T-helper 1 cell (primary cell): ENCODE measurements at regions not wholly inside any gene's neighbourhood (a gene's known extent, or its start where the extent isn't known, plus 50 kb on each side); places are given as distances from the start of the nearest gene placed in this dataset.
"Not testable (repeated sequence)": the region's sequence is repeated elsewhere in the genome, so short reads cannot be mapped to it uniquely, and the experiment has no call there.

Experiments used
- DNase-seq, 5 donors: peaks; one replicate each; pipeline ENCODE4 v3.0.0-alpha.2; 2012 to 2020

DNA sequence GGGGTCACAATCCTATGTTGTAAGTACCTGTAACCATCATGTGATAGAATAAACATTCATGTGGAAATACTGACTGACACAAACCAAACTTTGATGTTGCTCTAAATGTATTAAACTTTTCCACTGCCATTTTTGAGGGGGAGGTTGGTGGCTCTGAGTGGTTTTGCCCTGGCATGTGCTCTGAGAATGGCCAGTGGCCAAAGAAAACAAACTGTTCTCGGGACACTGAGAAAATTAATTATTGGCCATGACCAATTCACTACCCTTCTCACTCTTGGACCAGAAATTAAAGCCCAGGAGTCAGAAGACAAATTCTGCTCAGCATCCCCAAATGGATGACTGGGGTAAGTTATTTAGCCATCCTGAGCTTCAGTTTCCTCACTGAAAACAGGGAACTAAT, 195.9 kb downstream of the XPNPEP1 start:
- DNase-seq, result no peak

DNA sequence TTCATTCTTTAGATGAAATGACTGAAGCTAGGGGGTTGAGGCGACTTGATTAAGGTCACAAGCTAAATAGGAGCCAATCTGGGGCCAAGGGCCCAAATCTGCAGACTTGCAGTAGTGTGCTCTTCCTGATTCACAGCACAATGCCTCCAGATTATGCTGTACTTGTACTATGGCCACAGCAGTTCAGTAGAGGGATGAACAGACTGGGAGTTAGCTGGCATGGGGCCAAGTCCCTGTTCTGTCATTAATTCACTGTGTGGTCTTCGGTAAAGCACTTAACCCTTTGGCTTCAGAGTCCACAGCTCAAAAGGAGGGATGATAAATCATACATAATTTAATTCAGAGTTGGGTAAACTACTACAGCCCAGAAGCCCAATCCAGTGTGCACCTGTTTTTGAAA, 196.8 kb downstream of the XPNPEP1 start:
- DNase-seq, result no peak

DNA sequence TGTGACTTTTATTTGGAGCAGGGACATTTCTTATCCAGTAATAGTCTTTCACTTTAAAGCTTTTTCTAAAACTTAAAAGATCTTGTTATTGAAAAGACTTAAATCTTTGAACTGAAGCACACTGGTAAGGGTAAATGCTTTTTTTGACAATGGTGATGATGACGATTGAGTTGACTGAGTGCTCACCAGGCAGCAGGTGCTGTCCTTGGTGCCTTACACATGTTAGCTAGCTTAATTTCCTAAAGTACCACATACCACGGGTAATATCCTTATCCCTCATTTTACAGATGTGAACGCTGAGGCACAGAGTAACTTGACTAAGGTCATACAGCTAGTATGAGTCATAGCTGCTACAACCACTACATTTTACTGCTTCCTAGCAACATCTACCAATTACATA, 200.0 kb downstream of the XPNPEP1 start:
- no peak for DNase-seq

DNA sequence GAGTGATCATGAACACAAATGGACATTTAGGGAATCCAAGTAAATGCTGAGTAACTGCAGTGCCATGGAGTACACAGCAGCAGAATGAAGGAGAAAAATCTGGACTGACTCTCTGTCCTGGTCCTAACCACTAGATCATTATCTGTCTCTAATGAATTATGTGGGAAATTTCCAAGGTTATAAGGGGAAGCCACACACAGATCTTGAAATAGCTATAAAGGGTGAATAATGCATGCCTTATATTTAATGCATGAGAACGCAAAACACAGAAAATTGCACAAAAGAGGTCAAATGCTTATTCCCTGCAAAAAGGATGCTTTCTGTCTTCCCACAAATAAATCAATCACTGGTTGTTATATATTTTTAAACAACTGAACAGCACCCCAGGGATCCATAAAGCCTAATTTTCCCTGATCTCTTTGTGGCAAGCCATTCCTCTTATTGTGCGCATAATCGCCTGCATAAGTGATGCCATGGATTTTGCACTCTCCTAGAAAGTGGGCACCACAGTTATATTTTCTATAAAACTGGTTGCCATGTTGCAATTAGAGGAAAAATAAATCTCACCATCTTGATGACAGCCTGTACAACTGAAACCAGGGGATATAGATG, 201.8 kb downstream of the XPNPEP1 start:
- no peak for DNase-seq

DNA sequence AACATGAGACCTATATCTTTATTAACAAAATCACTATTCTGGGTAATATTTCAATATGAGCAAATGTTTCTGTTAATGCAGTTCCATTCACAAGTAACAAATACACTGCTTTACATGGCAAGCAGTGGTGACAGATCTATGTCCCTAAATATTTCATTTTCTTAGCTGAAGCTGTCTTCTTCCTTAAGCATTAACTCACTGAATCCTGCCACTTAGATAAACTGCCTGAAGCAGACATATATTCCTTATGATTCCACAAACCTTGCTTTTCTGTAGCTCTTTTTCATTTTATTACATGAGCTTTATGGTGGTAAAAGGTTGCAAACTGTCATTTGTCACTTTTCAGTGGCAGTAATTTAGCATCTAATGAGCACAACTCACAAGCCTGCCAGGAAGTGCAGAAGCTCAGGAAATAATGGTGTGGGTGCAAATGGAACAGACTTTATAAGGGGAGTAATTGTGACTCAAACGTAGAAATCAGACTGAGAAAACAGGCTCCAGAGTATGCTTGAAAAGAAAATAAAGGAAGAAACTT, 217.2 kb downstream of the XPNPEP1 start:
- no peak for DNase-seq

DNA sequence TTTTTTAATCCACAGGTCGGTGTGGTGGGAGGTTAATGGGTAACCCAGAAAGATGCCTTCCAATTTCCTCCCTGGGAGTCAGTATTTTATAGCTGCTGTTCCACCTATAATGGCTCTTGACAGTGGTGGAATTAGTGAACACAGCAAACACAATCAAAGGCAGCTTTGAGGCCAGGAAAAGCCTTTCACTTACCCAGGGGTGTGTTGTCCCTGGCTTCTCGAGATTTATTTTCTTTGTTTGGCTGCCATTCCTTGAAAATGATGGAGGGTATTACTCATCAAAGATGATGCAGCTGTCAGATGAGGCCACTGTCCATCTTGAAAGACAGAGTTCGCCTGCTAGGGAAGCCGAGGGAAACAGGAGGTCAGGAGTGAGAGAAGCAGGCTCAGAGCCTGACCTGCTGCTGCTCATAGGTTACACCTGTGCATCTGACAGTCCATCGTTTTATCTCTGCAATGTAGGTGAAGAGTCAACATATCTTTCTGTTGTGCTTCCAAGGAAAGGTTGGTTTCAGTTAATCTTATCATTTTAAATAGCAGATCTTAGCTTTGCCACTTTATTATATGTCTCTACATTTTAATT, 221.6 kb downstream of the XPNPEP1 start:
- DNase-seq, result no peak

DNA sequence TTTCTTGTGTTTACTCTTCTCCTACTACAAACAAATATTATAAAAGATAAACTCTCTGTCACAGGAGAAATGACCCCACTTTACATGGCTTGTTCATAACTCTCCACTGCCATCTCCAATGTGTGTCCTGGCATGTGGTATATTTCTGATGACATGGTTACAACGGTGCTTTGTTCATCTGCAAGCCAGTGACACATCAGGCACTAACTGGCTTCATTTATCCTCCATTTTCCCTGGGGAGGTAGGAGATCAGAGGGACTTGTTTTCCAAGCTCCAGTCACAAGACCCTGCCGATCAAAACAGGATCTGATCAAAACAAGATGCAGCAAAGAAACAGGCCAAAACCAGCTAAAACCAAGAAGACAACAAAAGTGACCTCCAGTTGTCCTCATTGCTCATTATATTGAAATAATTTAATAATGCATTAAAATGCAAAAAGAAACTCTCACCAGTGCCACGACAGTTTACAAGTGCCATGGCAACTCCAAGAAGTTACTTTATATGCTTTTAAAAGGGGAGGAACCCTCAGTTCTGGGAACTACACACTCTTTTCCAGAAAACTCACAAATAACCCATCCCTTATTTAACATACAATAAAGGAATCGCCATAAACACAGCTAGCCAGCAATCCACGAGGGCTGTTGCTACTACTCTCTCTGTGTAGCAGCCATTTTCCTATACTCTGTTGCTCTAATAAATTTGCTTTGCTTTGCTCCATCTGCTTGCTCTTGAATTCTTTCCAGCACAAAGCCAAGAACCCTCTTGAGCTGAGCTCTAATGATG, 224.2 kb downstream of the XPNPEP1 start:
- no peak for DNase-seq

DNA sequence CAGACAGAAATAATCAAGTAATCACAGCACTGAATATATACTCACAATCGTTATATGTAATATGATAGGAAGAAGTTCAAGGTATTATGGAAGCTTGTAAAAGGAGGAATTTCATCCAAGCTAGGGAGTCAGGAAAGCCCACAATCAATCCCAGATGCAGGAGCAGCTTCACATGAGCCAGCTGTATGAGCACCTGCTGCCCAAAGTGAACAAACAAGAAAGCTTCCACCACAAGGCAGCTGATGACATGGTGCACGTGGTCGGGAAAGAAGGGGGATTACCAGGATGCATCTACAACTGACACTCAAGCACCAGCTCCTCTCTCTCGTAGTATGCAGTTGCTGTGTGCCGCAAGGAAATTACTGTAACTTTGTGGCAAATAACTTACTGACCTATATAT, 225.2 kb downstream of the XPNPEP1 start:
- DNase-seq, result no peak

DNA sequence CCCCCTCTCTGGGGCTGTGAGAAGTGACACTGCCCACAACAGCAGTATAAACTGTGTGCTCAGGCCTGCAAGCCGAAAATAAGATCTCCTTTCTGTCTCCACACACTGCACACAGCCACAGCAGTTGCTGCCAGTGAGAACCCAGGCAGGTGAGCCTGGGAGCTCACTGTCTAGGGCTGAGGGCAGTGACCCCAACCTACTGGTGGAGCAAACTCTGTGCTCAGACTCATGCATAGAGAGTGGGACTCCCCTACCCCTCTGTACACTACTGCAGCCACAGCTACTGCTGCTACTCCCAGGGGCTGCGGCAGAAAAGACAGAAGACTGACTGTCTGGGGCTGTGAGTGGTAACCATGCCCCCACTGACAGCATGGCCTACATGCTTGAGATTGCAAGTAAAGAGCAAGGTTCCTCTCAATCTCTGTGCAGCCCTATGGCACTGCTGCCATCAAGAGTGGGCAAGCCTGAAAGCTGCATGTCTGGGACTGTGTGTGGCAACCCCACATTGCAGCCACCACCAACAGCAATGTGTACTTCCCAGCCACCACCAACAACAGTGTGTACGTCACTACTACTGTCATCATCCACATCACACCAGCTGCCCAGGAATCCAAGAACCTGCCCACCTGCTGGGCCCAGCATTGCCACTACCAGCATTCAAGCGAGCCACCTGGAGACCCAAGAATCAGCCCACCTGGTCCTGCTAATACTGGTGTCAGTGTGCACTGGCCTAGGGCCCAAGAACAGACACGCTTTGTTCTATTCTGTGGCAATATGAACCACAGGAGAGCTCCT, 226.1 kb downstream of the XPNPEP1 start:
- no peak for DNase-seq

DNA sequence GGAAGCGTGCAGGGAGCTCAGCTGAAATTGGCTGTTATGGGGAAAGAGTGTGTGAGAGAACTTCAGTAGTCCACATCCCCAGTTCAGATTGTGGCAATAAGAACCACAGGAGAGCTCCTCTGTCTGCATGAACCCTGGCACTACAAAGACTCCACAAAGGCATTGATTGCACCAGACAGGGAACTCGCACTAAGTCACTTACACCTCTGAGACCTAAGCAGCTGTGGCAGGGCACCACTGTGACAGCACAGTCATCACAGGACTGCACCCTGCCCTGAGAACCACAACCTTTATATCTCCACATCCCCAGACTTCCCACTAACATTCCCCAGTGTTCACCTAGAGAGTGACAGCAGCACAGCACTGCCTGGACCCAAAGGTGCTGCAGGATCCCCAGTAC, 226.8 kb downstream of the XPNPEP1 start:
- no peak for DNase-seq

DNA sequence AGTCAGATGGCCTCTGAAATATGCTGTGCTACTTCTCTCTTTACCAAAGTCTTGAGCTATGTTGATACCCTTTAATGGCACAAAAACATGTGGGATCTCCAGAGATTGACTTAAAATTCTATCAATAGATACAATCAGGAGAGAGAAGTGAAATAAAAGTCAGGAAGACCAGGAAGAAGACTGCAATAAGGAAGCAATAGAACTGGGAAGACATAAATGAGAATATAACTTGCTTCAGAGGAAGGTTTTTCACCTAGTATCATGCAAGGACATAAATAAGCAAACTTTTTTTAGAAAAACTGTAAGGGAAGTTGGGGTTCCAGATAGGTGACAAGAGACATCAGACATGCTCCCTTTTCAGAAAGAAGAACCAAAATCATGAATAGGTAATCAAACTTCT, 227.3 kb downstream of the XPNPEP1 start:
- DNase-seq, result no peak

DNA sequence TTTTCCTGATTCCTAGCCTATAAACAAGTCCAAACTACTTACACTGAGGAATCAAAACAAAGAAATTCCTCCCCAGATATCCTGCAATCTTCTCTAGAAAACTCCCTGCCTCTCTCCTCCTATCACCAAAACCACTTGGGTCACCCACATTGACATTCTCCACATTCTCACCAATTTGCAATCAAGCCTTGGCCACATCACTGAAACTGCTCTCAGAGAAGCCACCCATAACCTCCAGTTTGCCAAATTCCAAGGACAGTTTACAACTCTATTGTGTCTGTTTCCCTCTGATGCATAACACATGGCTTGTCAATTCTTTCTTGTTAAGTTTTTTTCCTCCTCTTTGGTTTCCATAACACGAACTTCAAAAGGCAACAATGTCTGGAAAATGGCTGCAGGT, 233.5 kb downstream of the XPNPEP1 start:
- DNase-seq, result no peak

DNA sequence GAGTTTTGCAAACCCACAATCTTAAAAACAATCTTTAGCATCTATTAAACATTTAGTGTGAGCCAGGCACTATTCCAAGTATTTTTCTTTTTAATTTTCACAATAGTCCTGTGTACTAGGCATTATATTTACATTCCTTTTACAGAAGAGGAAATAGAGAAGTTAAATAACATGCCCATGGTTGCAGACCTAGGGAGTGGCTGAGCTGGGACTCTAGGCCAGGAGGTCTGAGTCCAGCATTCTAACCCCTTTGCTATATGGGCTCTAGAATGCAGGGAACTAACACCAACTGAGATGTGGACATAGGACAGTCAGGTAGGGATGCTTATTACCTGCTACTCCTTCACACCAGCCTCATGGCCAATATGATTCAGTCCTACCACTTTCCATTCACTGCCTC, 243.8 kb downstream of the XPNPEP1 start:
- DNase-seq, result no peak

DNA sequence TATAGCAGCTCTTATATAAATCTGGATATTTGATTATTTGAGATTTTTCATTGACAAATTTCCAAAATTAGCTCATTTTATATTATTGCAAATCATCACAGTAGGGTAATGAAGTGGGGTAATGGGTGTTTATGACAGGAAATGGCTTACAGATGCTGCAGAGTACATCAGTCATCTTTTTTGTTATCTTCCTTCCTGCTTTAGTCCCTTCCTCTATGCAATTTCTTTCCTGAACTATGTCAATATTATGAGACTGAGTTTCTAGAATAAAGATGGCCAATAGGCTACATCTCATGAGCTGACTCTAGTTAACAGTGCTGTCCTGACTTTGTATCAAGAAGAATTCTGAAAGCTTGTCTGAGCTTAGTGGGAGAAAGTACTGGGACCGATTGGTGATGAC, 244.5 kb downstream of the XPNPEP1 start:
- no peak for DNase-seq

DNA sequence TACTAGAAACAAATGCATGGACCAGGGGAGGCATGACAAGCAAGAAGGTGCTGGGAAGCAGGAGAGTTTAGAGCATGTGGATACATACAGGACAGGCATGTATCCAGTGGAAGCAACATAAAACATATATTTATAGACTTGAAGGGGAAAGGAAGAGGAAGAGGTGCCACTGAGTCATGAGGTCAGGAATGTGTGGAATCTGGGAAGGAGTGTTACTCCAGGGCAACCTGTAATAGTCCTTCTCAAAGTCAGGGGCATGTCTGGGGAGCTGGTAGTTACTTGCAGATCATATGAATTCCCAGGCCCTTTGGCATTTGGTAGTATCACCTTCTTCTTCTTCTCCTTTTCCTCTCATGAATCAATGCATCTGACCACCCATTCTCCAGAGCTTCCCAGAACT, 246.6 kb downstream of the XPNPEP1 start:
- DNase-seq, result no peak

DNA sequence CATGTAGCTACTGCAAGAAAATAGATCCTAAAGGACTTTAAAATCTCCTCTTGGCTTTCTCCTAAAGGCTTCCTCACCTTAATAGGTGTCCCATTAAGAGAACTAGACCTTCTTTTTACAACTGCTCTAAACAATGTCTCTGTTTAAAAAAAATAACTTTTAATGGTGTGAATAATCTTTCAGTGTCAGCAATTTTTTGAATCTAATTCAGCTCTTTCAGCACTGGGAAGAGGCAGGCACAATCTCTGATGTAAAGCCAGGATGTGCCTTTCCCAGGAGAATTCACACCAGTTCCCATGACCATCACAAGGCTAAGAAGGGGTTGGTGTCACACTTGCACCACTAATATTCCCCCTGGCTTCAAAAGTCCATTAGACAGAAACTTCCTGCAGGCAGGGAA, 254.6 kb downstream of the XPNPEP1 start:
- DNase-seq, result no peak

DNA sequence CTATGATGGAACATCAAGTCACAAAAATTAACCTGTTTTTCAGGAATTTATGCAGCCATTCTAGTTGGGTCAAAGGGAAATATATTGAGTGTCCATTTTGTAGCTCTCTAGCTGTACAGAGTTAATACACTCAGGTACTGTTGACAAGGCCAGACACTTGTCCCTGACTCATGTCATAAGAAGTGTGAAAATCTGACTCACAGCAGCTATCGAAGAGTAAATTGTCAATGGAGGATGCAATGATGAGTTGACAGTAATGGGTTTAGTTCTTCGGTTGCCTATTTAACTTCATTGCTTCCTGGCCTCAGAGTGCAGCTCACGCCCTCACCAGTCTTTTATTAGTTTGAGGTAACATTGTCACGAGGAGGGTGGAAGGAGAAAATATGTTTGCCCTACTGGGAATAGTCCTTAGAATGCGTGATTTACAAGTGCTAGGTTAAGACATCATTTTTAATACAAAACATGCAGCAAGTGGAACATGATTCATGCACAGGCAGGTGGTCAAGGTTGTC, 255.1 kb downstream of the XPNPEP1 start:
- DNase-seq, result no peak

DNA sequence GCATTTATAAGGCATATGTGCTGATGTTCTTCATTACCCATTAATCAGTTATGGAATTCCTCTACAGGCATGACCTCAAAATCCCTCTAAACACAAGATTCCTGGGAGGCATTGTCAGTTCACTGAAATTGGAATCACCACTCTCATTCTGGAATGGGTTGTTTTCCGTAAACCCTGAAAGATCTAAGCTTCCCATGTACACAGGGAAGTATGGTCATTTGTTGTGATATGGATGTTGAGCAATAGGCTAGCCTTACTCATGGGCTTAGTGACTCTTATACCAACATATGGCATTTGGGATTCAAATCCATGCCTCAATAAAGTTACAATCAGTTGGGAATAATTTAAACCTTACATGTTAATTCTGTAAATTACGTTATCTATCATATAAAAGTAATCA, 258.0 kb downstream of the XPNPEP1 start:
- DNase-seq, result no peak

DNA sequence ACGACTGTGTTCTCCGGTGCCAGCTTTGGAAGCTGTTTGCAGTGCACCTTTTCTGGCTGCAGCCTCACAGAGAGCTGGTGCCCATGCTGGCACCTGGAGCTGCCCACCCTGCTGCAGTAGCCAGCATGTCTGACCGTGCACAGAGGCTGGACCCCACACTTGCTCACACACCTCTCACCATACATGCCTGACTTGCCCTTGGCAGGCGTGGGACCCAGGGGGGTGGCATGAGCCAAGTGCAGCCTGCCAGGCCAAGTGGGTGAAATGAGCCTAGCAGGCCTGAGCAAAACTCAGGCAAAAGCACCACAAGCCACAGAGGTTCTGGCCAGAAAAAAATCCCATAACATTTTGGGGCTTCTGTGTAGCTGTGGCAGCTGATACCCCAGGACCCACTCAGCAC, 258.8 kb downstream of the XPNPEP1 start:
- DNase-seq, result no peak

DNA sequence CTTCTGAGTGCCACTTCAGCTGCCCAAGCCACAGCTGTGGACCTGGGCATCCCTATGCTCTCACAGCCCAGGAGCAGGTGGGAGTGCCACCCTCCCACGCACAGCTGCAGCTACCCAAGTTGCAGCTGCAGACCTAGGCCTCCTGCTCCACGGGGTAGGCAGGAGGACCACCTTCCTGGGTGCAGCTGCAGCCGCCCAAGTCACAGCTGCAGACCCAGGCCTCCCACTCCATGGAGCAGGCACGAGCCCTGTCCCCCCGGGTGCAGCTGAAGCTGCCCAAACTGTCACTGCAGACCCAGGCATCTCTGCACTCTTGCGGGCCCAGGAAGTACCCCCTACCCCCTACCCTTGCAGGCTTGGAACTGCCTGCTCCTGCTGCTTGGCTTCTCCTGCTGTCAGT, 260.2 kb downstream of the XPNPEP1 start:
- DNase-seq, result no peak

DNA sequence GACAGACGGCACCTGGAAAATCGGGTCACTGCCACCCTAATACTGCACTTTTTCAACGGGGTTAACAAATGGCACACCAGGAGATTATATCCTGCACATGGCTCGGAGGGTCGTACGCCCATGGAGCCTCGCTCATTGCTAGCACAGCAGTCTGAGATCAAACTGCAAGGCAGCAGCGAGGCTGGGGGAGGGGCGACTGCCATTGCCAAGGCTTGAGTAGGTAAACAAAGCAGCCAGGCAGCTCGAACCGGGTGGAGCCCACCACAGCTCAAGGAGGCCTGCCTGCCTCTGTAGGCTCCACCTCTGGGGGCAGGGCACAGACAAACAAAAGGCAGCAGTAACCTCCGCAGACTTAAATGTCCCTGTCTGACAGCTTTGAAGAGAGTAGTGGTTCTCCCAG, 270.7 kb downstream of the XPNPEP1 start:
- not testable (repeated sequence) for DNase-seq

DNA sequence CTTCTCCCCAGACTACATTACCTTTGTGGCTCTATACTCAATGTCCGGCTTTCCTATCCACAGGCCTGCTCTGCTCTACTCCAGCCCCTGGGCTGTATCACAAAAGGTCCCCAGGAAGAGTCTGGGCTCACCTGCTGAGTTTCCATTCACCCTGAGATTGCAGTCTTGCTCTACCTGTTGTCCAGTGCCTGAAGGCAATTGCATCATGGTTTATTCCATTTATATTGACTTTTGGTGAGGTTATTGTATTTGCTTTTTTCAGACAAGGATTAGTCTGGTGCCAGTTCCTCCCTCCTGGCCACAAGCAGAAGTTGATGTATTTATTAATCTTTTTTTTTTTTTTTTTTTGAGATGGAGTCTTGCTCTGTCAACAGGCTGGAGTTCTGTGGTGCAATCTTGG, 273.1 kb downstream of the XPNPEP1 start:
- DNase-seq, result no peak

DNA sequence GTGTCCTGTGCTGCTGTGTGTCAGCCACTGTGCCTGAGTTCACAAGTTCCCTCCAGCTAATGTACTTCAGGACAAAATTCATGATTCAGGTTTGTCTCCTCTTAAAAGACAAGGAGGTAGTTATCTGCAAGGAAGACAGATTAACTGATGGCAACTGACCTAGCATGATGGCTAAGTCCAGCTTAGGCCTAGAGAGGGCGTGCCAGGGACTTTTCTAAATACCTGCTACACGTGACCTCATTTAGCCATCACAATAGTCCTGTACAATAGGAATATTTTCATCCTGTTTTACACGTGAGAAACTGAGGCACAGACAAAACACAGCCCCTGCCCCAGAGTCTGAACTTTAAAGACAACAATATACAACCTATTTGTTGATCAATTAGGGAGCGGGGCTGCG, 275.7 kb downstream of the XPNPEP1 start:
- DNase-seq, result no peak
